IPS DF 6.9 (cell line): ENCODE measurements at regions not wholly inside any gene's neighbourhood (a gene's known extent, or its start where the extent isn't known, plus 50 kb on each side); places are given as distances from the start of the nearest gene placed in this dataset.

Experiments used
- DNase-seq: peaks from one replicate; pipeline ENCODE4 v3.0.0-alpha.2; 2013; ENCODE audit warnings: low read depth, low spot score
- H3K27ac ChIP-seq: one replicate; pipeline ENCODE4 v1.5.1; 2013; ENCODE audit warnings: low read length, control low read depth
- H3K27me3 ChIP-seq: 2 replicates; pipeline ENCODE4 v1.6.1; 2013; ENCODE audit warnings: mild to moderate bottlenecking, low read length; ENCODE audit not compliant: control insufficient read depth, insufficient read depth
- H3K36me3 ChIP-seq: 2 replicates; pipeline ENCODE4 v1.6.1; 2013; ENCODE audit warnings: low read length; ENCODE audit not compliant: control insufficient read depth, insufficient read depth
- H3K4me1 ChIP-seq: 2 replicates; pipeline ENCODE4 v1.6.1; 2013; ENCODE audit warnings: low read length; ENCODE audit not compliant: control insufficient read depth, insufficient read depth
- H3K4me3 ChIP-seq: 2 replicates; pipeline ENCODE4 v1.5.1; 2013; ENCODE audit warnings: mild to moderate bottlenecking, low read length
- H3K9me3 ChIP-seq: 2 replicates; pipeline ENCODE4 v1.6.1; 2013; ENCODE audit warnings: low read length, inconsistent platforms; ENCODE audit not compliant: control insufficient read depth, insufficient read depth
- WGBS: extraction: QIAGEN DNeasy Blood & Tissue Kit; methylation state at CpG from one replicate; pipeline ENCODE4 v1.1.7; 2013; ENCODE audit warnings: mixed read lengths, missing lambda C conversion rate; ENCODE audit not compliant: insufficient read length, insufficient coverage; 5-methylcytosine and 5-hydroxymethylcytosine counted together

GRCh38 chr3:126258670-126259069 is 78.3 kb upstream of the ALDH1L1 start:
- no peak overlapping the region for H3K27ac ChIP-seq
- H3K27me3 ChIP-seq, result no peaks in the 10 kb centered on the region
- WGBS, result no CpG with 5 or more reads among the region's 1 CpG
- H3K36me3 ChIP-seq, result no peaks in the 10 kb centered on the region
- no peaks in the 10 kb centered on the region for H3K9me3 ChIP-seq
- H3K4me3 ChIP-seq, result no peak overlapping the region
- H3K4me1 ChIP-seq, result no peaks in the 10 kb centered on the region
- DNase-seq, result no peak

- H3K9me3 ChIP-seq, result no peaks in the 10 kb centered on the region
- no peaks in the 10 kb centered on the region for H3K36me3 ChIP-seq
- no peak overlapping the region for H3K4me3 ChIP-seq
- no peaks in the 10 kb centered on the region for H3K27me3 ChIP-seq
- no peak overlapping the region for H3K27ac ChIP-seq
- no CpG with 5 or more reads among the region's 3 CpGs for WGBS
- H3K4me1 ChIP-seq, result no peaks in the 10 kb centered on the region
- no peak for DNase-seq
Measured at GRCh38 chr3:126257984-126258383, 77.6 kb upstream of the ALDH1L1 start.

GRCh38 chr3:126257174-126257573 is 76.8 kb upstream of the ALDH1L1 start:
- no peaks in the 10 kb centered on the region for H3K4me1 ChIP-seq
- no peak overlapping the region for H3K4me3 ChIP-seq
- H3K27me3 ChIP-seq, result no peaks in the 10 kb centered on the region
- H3K36me3 ChIP-seq, result no peaks in the 10 kb centered on the region
- no CpG with 5 or more reads among the region's 11 CpGs for WGBS
- no peak overlapping the region for H3K27ac ChIP-seq
- H3K9me3 ChIP-seq, result no peaks in the 10 kb centered on the region
- DNase-seq, result no peak

GRCh38 chr3:126256251-126256650 is 75.9 kb upstream of the ALDH1L1 start:
- no peak for DNase-seq
- Histone ChIP-seq H3K27me3 (no peaks in the 10 kb centered on the region), H3K27ac (no peak overlapping the region), H3K36me3 (no peaks in the 10 kb centered on the region), H3K9me3 (no peaks in the 10 kb centered on the region), H3K4me3 (no peak overlapping the region), H3K4me1 (no peaks in the 10 kb centered on the region)
- no CpG with 5 or more reads among the region's 7 CpGs for WGBS

GRCh38 chr3:126253072-126253471 is 72.7 kb upstream of the ALDH1L1 start:
- DNase-seq, result no peak
- Histone ChIP-seq H3K9me3 (no peaks in the 10 kb centered on the region), H3K36me3 (no peaks in the 10 kb centered on the region), H3K27me3 (no peaks in the 10 kb centered on the region), H3K4me3 (no peak overlapping the region), H3K27ac (no peak overlapping the region), H3K4me1 (no peaks in the 10 kb centered on the region)
- WGBS, result no CpG with 5 or more reads among the region's 2 CpGs

- WGBS, result no CpG with 5 or more reads among the region's 1 CpG
- Histone ChIP-seq H3K27ac (no peak overlapping the region), H3K36me3 (no peaks in the 10 kb centered on the region), H3K9me3 (no peaks in the 10 kb centered on the region), H3K4me3 (no peak overlapping the region), H3K27me3 (no peaks in the 10 kb centered on the region), H3K4me1 (no peaks in the 10 kb centered on the region)
- no peak for DNase-seq
Measured at GRCh38 chr3:126252373-126252772, 72.0 kb upstream of the ALDH1L1 start.

GRCh38 chr3:126245811-126246727 is 65.7 kb upstream of the ALDH1L1 start:
- Histone ChIP-seq H3K27ac (no peak overlapping the region), H3K36me3 (no peaks in the 10 kb centered on the region), H3K4me3 (no peak overlapping the region), H3K4me1 (no peaks in the 10 kb centered on the region), H3K9me3 (no peaks in the 10 kb centered on the region; the same call in 1 of the 2 replicates), H3K27me3 (no peaks in the 10 kb centered on the region)
- WGBS, result no CpG with 5 or more reads among the region's 14 CpGs
- no peak for DNase-seq
